ENCODE measurements at regions not wholly inside any gene's neighbourhood (a gene's known extent, or its start where the extent isn't known, plus 50 kb on each side); places are given as distances from the start of the nearest gene placed in this dataset.

GRCh38 chr11:91835051-91835560 is 389.5 kb upstream of the FAT3 start:
- H3K36me3 Mint-ChIP-seq (ENCODE audit: low read depth), result no peaks in the 10 kb centered on the region
- no peaks in the 10 kb centered on the region for H3K27me3 Mint-ChIP-seq (ENCODE audit: low read depth)
- H3K27ac Mint-ChIP-seq, result no peak overlapping the region
- no peaks in the 10 kb centered on the region for H3K4me1 Mint-ChIP-seq (ENCODE audit: low read depth)
- intact Hi-C loops (cut with micrococcal nuclease), result no loop called here
- DNase-seq (ENCODE audit: low spot score), result no peak
- peaks cover 12% of the 10 kb centered on the region for H3K9me3 Mint-ChIP-seq
- no peak overlapping the region for H3K4me3 Mint-ChIP-seq (ENCODE audit: low read depth)

GRCh38 chr11:91828901-91829300 is 395.7 kb upstream of the FAT3 start:
- H3K36me3 Mint-ChIP-seq (ENCODE audit: low read depth), result no peaks in the 10 kb centered on the region
- H3K27me3 Mint-ChIP-seq (ENCODE audit: low read depth), result no peaks in the 10 kb centered on the region
- DNase-seq (ENCODE audit: low spot score), result no peak
- H3K4me3 Mint-ChIP-seq (ENCODE audit: low read depth), result no peak overlapping the region
- no peak overlapping the region for H3K27ac Mint-ChIP-seq
- intact Hi-C loops (cut with micrococcal nuclease), result no loop called here
- H3K4me1 Mint-ChIP-seq (ENCODE audit: low read depth), result no peaks in the 10 kb centered on the region
- peaks cover 10% of the 10 kb centered on the region for H3K9me3 Mint-ChIP-seq

- Mint-ChIP-seq H3K36me3 (ENCODE audit: low read depth) (no peaks in the 10 kb centered on the region), H3K4me1 (ENCODE audit: low read depth) (no peaks in the 10 kb centered on the region), H3K27me3 (ENCODE audit: low read depth) (no peaks in the 10 kb centered on the region), H3K27ac (no peak overlapping the region), H3K9me3 (peaks cover 3% of the 10 kb centered on the region), H3K4me3 (ENCODE audit: low read depth) (no peak overlapping the region)
- intact Hi-C loops (cut with micrococcal nuclease), result no loop called here
- no peak for DNase-seq (ENCODE audit: low spot score)
Observed at GRCh38 chr11:91825777-91826176, 398.8 kb upstream of the FAT3 start.

- Mint-ChIP-seq H3K4me3 (ENCODE audit: low read depth) (no peak overlapping the region), H3K36me3 (ENCODE audit: low read depth) (no peaks in the 10 kb centered on the region), H3K9me3 (peaks cover 3% of the 10 kb centered on the region), H3K4me1 (ENCODE audit: low read depth) (no peaks in the 10 kb centered on the region), H3K27ac (no peak overlapping the region), H3K27me3 (ENCODE audit: low read depth) (no peaks in the 10 kb centered on the region)
- no peak for DNase-seq (ENCODE audit: low spot score)
- intact Hi-C loops (cut with micrococcal nuclease), result no loop called here
Observed at GRCh38 chr11:91823252-91823830, 401.3 kb upstream of the FAT3 start.

GRCh38 chr11:91822805-91823204 is 401.8 kb upstream of the FAT3 start:
- intact Hi-C loops (cut with micrococcal nuclease), result no loop called here
- H3K27ac Mint-ChIP-seq, result no peak overlapping the region
- no peak for DNase-seq (ENCODE audit: low spot score)
- H3K4me3 Mint-ChIP-seq (ENCODE audit: low read depth), result no peak overlapping the region
- no peaks in the 10 kb centered on the region for H3K27me3 Mint-ChIP-seq (ENCODE audit: low read depth)
- no peaks in the 10 kb centered on the region for H3K4me1 Mint-ChIP-seq (ENCODE audit: low read depth)
- H3K9me3 Mint-ChIP-seq, result peaks cover 3% of the 10 kb centered on the region
- H3K36me3 Mint-ChIP-seq (ENCODE audit: low read depth), result no peaks in the 10 kb centered on the region

GRCh38 chr11:91820709-91821108 is 403.9 kb upstream of the FAT3 start:
- no peak overlapping the region for H3K27ac Mint-ChIP-seq
- intact Hi-C loops (cut with micrococcal nuclease), result no loop called here
- H3K36me3 Mint-ChIP-seq (ENCODE audit: low read depth), result no peaks in the 10 kb centered on the region
- no peaks in the 10 kb centered on the region for H3K27me3 Mint-ChIP-seq (ENCODE audit: low read depth)
- no peaks in the 10 kb centered on the region for H3K4me1 Mint-ChIP-seq (ENCODE audit: low read depth)
- no peak for DNase-seq (ENCODE audit: low spot score)
- H3K4me3 Mint-ChIP-seq (ENCODE audit: low read depth), result no peak overlapping the region
- no peaks in the 10 kb centered on the region for H3K9me3 Mint-ChIP-seq

GRCh38 chr11:91819777-91820176 is 404.8 kb upstream of the FAT3 start:
- no peaks in the 10 kb centered on the region for H3K9me3 Mint-ChIP-seq
- H3K27me3 Mint-ChIP-seq (ENCODE audit: low read depth), result no peaks in the 10 kb centered on the region
- no peaks in the 10 kb centered on the region for H3K4me1 Mint-ChIP-seq (ENCODE audit: low read depth)
- H3K4me3 Mint-ChIP-seq (ENCODE audit: low read depth), result no peak overlapping the region
- no peak for DNase-seq (ENCODE audit: low spot score)
- intact Hi-C loops (cut with micrococcal nuclease), result no loop called here
- no peaks in the 10 kb centered on the region for H3K36me3 Mint-ChIP-seq (ENCODE audit: low read depth)
- no peak overlapping the region for H3K27ac Mint-ChIP-seq

- DNase-seq (ENCODE audit: low spot score), result no peak
- H3K4me3 Mint-ChIP-seq (ENCODE audit: low read depth), result no peak overlapping the region
- H3K36me3 Mint-ChIP-seq (ENCODE audit: low read depth), result no peaks in the 10 kb centered on the region
- H3K27me3 Mint-ChIP-seq (ENCODE audit: low read depth), result no peaks in the 10 kb centered on the region
- H3K9me3 Mint-ChIP-seq, result no peaks in the 10 kb centered on the region
- no peak overlapping the region for H3K27ac Mint-ChIP-seq
- no peaks in the 10 kb centered on the region for H3K4me1 Mint-ChIP-seq (ENCODE audit: low read depth)
- intact Hi-C loops (cut with micrococcal nuclease), result no loop called here
Observed at GRCh38 chr11:91819195-91819594, 405.4 kb upstream of the FAT3 start.

- intact Hi-C loops (cut with micrococcal nuclease), result no loop called here
- Mint-ChIP-seq H3K27me3 (ENCODE audit: low read depth) (no peaks in the 10 kb centered on the region), H3K36me3 (ENCODE audit: low read depth) (no peaks in the 10 kb centered on the region), H3K9me3 (no peaks in the 10 kb centered on the region), H3K4me1 (ENCODE audit: low read depth) (no peaks in the 10 kb centered on the region), H3K4me3 (ENCODE audit: low read depth) (no peak overlapping the region), H3K27ac (no peak overlapping the region)
- no peak for DNase-seq (ENCODE audit: low spot score)
Observed at GRCh38 chr11:91817996-91818395, 406.6 kb upstream of the FAT3 start.

- Mint-ChIP-seq H3K27ac (no peak overlapping the region), H3K9me3 (peaks cover 19% of the 10 kb centered on the region), H3K27me3 (ENCODE audit: low read depth) (no peaks in the 10 kb centered on the region), H3K36me3 (ENCODE audit: low read depth) (no peaks in the 10 kb centered on the region), H3K4me3 (ENCODE audit: low read depth) (no peak overlapping the region), H3K4me1 (ENCODE audit: low read depth) (no peaks in the 10 kb centered on the region)
- intact Hi-C loops (cut with micrococcal nuclease), result no loop called here
- DNase-seq (ENCODE audit: low spot score), result no peak
Observed at GRCh38 chr11:91813263-91813662, 411.4 kb upstream of the FAT3 start.

GRCh38 chr11:91810871-91811270 is 413.7 kb upstream of the FAT3 start:
- Mint-ChIP-seq H3K4me3 (ENCODE audit: low read depth) (no peak overlapping the region), H3K27ac (no peak overlapping the region), H3K27me3 (ENCODE audit: low read depth) (no peaks in the 10 kb centered on the region), H3K9me3 (peaks cover 21% of the 10 kb centered on the region), H3K36me3 (ENCODE audit: low read depth) (no peaks in the 10 kb centered on the region), H3K4me1 (ENCODE audit: low read depth) (no peaks in the 10 kb centered on the region)
- intact Hi-C loops (cut with micrococcal nuclease), result no loop called here
- no peak for DNase-seq (ENCODE audit: low spot score)

GRCh38 chr11:91805293-91805692 is 419.3 kb upstream of the FAT3 start:
- intact Hi-C loops (cut with micrococcal nuclease), result no loop called here
- peaks cover 8% of the 10 kb centered on the region for H3K9me3 Mint-ChIP-seq
- H3K27me3 Mint-ChIP-seq (ENCODE audit: low read depth), result no peaks in the 10 kb centered on the region
- no peak for DNase-seq (ENCODE audit: low spot score)
- no peak overlapping the region for H3K4me3 Mint-ChIP-seq (ENCODE audit: low read depth)
- no peaks in the 10 kb centered on the region for H3K36me3 Mint-ChIP-seq (ENCODE audit: low read depth)
- no peaks in the 10 kb centered on the region for H3K4me1 Mint-ChIP-seq (ENCODE audit: low read depth)
- H3K27ac Mint-ChIP-seq, result no peak overlapping the region

- no peaks in the 10 kb centered on the region for H3K36me3 Mint-ChIP-seq (ENCODE audit: low read depth)
Observed at GRCh38 chr11:91804042-91804441, 420.6 kb upstream of the FAT3 start.

GRCh38 chr11:91802475-91802874 is 422.1 kb upstream of the FAT3 start:
- intact Hi-C loops (cut with micrococcal nuclease), result no loop called here
- no peak for DNase-seq (ENCODE audit: low spot score)
- Mint-ChIP-seq H3K27me3 (ENCODE audit: low read depth) (no peaks in the 10 kb centered on the region), H3K4me1 (ENCODE audit: low read depth) (no peaks in the 10 kb centered on the region), H3K27ac (no peak overlapping the region), H3K9me3 (peaks cover 4% of the 10 kb centered on the region), H3K36me3 (ENCODE audit: low read depth) (no peaks in the 10 kb centered on the region), H3K4me3 (ENCODE audit: low read depth) (no peak overlapping the region)

More at GRCh38 chr11:91804042-91804441, 420.6 kb upstream of the FAT3 start:
- no peak overlapping the region for H3K27ac Mint-ChIP-seq
- peaks cover 9% of the 10 kb centered on the region for H3K9me3 Mint-ChIP-seq
- H3K4me3 Mint-ChIP-seq (ENCODE audit: low read depth), result no peak overlapping the region
- intact Hi-C loops (cut with micrococcal nuclease), result no loop called here
- H3K4me1 Mint-ChIP-seq (ENCODE audit: low read depth), result no peaks in the 10 kb centered on the region
- DNase-seq (ENCODE audit: low spot score), result no peak
- H3K27me3 Mint-ChIP-seq (ENCODE audit: low read depth), result no peaks in the 10 kb centered on the region
